Suppressor macrophage (primary cell): ENCODE measurements at regions not wholly inside any gene's neighbourhood (a gene's known extent, or its start where the extent isn't known, plus 50 kb on each side); places are given as distances from the start of the nearest gene placed in this dataset.

ENCODE experiments used
- DNase-seq, 4 experiments: peaks; one replicate each; pipeline ENCODE4 v3.0.0-alpha.2; 2020 to 2022

- no peak for DNase-seq
Observed at GRCh38 chr15:31456354-31457060, 129.9 kb downstream of the KLF13 start.

- DNase-seq: no peak
Observed at GRCh38 chr15:31457161-31457560, 130.5 kb downstream of the KLF13 start.

- DNase-seq: no peak
Observed at GRCh38 chr15:31457631-31458526, 131.2 kb downstream of the KLF13 start.

- peak; percentile 32 to 70 (median 65) for DNase-seq
Observed at GRCh38 chr15:31458596-31459399, 132.2 kb downstream of the KLF13 start.

- DNase-seq: no peak
Observed at GRCh38 chr15:31459400-31459748, 132.7 kb downstream of the KLF13 start.

GRCh38 chr15:31461375-31461774 is 134.7 kb downstream of the KLF13 start:
- DNase-seq: no peak

GRCh38 chr15:31461911-31462480 is 135.4 kb downstream of the KLF13 start:
- DNase-seq: no peak

GRCh38 chr15:31463521-31464102 is 137.0 kb downstream of the KLF13 start:
- no peak for DNase-seq

GRCh38 chr15:31464216-31465082 is 137.8 kb downstream of the KLF13 start:
- DNase-seq: no peak

- DNase-seq: no peak
Observed at GRCh38 chr15:31465083-31465955, 138.7 kb downstream of the KLF13 start.

- DNase-seq: no peak
Observed at GRCh38 chr15:31467361-31467760, 140.7 kb downstream of the KLF13 start.

- DNase-seq: no peak
Observed at GRCh38 chr15:31468911-31469785, 142.5 kb downstream of the KLF13 start.

- no peak for DNase-seq
Observed at GRCh38 chr15:31469786-31470525, 143.3 kb downstream of the KLF13 start.

GRCh38 chr15:31470756-31471155 is 144.1 kb downstream of the KLF13 start:
- DNase-seq: no peak

GRCh38 chr15:31471731-31472430 is 145.2 kb downstream of the KLF13 start:
- no peak for DNase-seq

GRCh38 chr15:31472636-31473384 is 146.2 kb downstream of the KLF13 start:
- peak; percentile 24 to 56 (median 44) for DNase-seq
